HG03432 (cell line): ENCODE measurements at regions not wholly inside any gene's neighbourhood (a gene's known extent, or its start where the extent isn't known, plus 50 kb on each side); places are given as distances from the start of the nearest gene placed in this dataset.

Experiments
- ATAC-seq: cut with Tn5 transposase; IDR thresholded peaks from one replicate; pipeline ENCODE4 v1.9.1; 2021; ENCODE audit warnings: mild to moderate bottlenecking, moderate library complexity; ENCODE audit not compliant: unreplicated experiment

- no peak for ATAC-seq
Observed at GRCh38 chr14:78073028-78073427, 97.1 kb upstream of the NRXN3 start.

- ATAC-seq: no peak
Observed at GRCh38 chr14:78074561-78074960, 95.6 kb upstream of the NRXN3 start.

GRCh38 chr14:78075033-78075432, 95.1 kb upstream of the NRXN3 start:
- ATAC-seq: no peak

- no peak for ATAC-seq
Observed at GRCh38 chr14:78075555-78076277, 94.5 kb upstream of the NRXN3 start.

- ATAC-seq: no peak
Observed at GRCh38 chr14:78081245-78081644, 88.9 kb upstream of the NRXN3 start.

GRCh38 chr14:78083837-78084236, 86.3 kb upstream of the NRXN3 start:
- ATAC-seq: no peak

- no peak for ATAC-seq
Observed at GRCh38 chr14:78086342-78086741, 83.8 kb upstream of the NRXN3 start.

GRCh38 chr14:78088916-78089315, 81.3 kb upstream of the NRXN3 start:
- no peak for ATAC-seq

GRCh38 chr14:78090864-78091263, 79.3 kb upstream of the NRXN3 start:
- no peak for ATAC-seq

GRCh38 chr14:78091361-78091760, 78.8 kb upstream of the NRXN3 start:
- no peak for ATAC-seq

- no peak for ATAC-seq
Observed at GRCh38 chr14:78092040-78092439, 78.1 kb upstream of the NRXN3 start.

- no peak for ATAC-seq
Observed at GRCh38 chr14:78103271-78103670, 66.9 kb upstream of the NRXN3 start.

- ATAC-seq: no peak
Observed at GRCh38 chr14:78104160-78104559, 66.0 kb upstream of the NRXN3 start.

- ATAC-seq: no peak
Observed at GRCh38 chr14:78104655-78105054, 65.5 kb upstream of the NRXN3 start.

GRCh38 chr14:78106381-78106780, 63.8 kb upstream of the NRXN3 start:
- no peak for ATAC-seq

GRCh38 chr14:78107166-78107565, 63.0 kb upstream of the NRXN3 start:
- ATAC-seq: no peak

GRCh38 chr14:78119440-78119839, 50.7 kb upstream of the NRXN3 start:
- ATAC-seq: no peak
